ENCODE measurements at regions not wholly inside any gene's neighbourhood (a gene's known extent, or its start where the extent isn't known, plus 50 kb on each side); places are given as distances from the start of the nearest gene placed in this dataset.

- no peak for DNase-seq (ENCODE audit: insufficient read length, low spot score)
- no peak for TF ChIP-seq CTCF (IDR thresholded peaks at IDR 0.05; ENCODE audit: insufficient read depth, missing control alignments)
- FAIRE-seq, result no peak
These were observed 103.6 kb upstream of the RTL1 start for GRCh38 chr14:101007004-101007614.

- no peak for DNase-seq (ENCODE audit: insufficient read length, low spot score)
- TF ChIP-seq CTCF (IDR thresholded peaks at IDR 0.05; ENCODE audit: insufficient read depth, missing control alignments), result no peak
- no peak for FAIRE-seq
These were observed 104.2 kb upstream of the RTL1 start for GRCh38 chr14:101007765-101008164.

DNA sequence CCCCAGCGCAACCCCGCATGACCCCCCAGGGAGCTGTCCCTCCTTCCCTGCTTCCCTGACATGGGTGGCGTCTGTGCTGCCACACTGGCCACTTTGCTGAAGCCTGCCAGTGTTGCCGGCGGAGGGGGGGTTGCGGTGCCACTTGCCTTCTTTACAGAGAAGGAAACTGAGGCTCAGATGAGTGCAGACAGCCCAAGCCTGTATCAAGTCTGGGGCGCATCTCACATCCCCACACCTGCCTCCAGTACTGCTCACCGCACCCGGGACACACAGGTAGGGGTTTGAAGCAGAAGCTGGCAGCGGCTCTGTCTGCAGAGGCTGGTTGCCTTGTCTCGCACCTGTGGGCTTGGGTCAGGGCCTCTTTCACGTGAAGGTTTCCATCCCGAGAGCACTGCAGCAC, 104.7 kb upstream of the RTL1 start:
- no peak for FAIRE-seq
- DNase-seq (ENCODE audit: insufficient read length, low spot score), result no peak
- no peak for TF ChIP-seq CTCF (IDR thresholded peaks at IDR 0.05; ENCODE audit: insufficient read depth, missing control alignments)

DNA sequence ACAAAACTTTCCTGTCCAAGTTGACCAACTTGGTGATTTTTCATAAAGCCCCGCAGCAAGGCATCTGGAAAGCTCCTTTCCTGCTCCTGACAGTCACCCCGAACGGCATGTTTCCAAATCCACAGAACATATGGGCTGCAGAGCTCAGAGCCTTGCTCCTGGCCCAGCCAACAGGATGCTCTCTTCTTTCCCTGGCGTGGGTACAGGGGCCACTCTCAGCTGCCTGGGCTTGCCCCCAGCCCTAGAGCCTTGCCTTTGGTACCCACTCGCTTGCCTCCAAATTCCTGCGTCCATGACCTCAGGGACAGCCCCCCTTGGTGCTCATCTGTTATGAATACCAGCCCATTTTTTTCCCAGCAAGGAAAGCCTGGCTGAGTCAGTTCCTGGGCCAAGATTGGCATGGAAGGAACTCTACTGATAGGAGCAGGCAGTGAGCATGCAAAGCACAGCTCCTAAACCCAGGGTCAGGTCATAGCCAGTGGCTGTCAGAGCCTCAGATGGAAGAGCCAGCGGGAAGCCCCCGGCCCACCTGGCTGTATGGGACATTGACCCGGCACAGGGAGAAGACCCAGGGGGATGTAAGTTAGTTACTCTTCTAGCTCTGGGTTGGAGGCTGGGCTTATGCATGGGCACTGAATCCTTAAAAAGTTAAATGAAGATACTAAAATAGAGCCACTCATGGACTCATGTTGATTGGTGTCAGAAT, 105.3 kb upstream of the RTL1 start:
- DNase-seq (ENCODE audit: insufficient read length, low spot score) (no peak), FAIRE-seq (no peak)
- no peak for TF ChIP-seq CTCF (IDR thresholded peaks at IDR 0.05; ENCODE audit: insufficient read depth, missing control alignments)

GRCh38 chr14:101009531-101009930, 106.0 kb upstream of the RTL1 start:
- FAIRE-seq (no peak), DNase-seq (ENCODE audit: insufficient read length, low spot score) (no peak)
- no peak for TF ChIP-seq CTCF (IDR thresholded peaks at IDR 0.05; ENCODE audit: insufficient read depth, missing control alignments)

DNA sequence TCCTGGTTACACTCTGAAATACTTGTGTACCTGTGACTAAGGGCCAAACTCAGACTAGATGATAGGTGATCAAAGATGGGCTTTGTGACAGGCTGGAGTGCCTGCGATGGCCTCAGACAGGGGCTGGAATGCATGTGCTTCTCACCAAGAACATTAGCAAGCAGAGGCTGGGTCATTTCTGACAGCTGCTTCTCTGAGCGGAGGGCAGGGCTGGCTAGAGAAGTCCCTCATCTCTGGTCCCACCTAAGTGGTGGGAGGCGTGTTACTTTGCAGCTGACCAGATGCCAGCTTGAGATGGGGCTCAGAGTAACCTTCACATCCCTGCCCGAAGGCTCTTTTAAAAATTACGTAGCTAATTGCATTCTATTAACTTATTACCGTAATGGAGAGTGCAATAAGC, 106.8 kb upstream of the RTL1 start:
- DNase-seq (ENCODE audit: insufficient read length, low spot score) (no peak), FAIRE-seq (no peak)
- TF ChIP-seq CTCF (IDR thresholded peaks at IDR 0.05; ENCODE audit: insufficient read depth, missing control alignments), result no peak

DNA sequence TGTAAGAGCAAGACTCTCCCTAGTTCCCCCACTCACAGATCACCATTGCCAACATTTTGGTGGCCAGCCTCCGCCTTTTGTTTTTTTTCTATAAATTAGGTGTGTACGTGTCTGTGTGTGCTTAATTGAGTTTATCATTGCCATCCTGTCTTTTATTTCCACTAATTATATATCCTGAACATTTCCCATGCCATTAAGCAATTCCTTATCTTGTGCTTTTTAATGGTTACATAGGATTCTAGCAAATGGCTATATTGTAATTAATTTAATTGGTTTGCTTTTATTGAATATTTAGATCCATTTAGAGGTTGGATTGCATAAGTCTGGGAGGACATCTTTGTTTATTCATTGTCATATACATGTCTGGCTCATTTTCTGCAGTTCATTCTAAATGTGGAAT, 107.3 kb upstream of the RTL1 start:
- FAIRE-seq (no peak), DNase-seq (ENCODE audit: insufficient read length, low spot score) (no peak)
- TF ChIP-seq CTCF (IDR thresholded peaks at IDR 0.05; ENCODE audit: insufficient read depth, missing control alignments), result no peak
